ENCODE measurements at regions not wholly inside any gene's neighbourhood (a gene's known extent, or its start where the extent isn't known, plus 50 kb on each side); places are given as distances from the start of the nearest gene placed in this dataset.

- no peaks in the 10 kb centered on the region for H3K9me3 ChIP-seq (ENCODE audit: insufficient read depth, low read length, severe bottlenecking)
- H3K9ac ChIP-seq (ENCODE audit: low read depth, low read length) = no peak overlapping the region
- no peak for ATAC-seq (ENCODE audit: insufficient read depth, low read depth)
- no peaks in the 10 kb centered on the region for H3K4me1 ChIP-seq (ENCODE audit: insufficient read depth, low read length)
- no peak overlapping the region for H3K4me2 ChIP-seq (ENCODE audit: insufficient read depth, low read length)
- TF ChIP-seq EZH2 (IDR thresholded peaks at IDR 0.05; ENCODE audit: borderline replicate concordance, low read depth, low read length, severe bottlenecking) (no peak), CTCF (IDR thresholded peaks at IDR 0.05; ENCODE audit: borderline replicate concordance, extremely low read depth, low read length, poor library complexity, severe bottlenecking) (no peak)
- no peak overlapping the region for H3K4me3 ChIP-seq (ENCODE audit: low read depth in 1 of 2, low read length in 2 of 2)
- no peaks in the 10 kb centered on the region for H4K20me1 ChIP-seq (ENCODE audit: insufficient read depth, low read length)
- H3K27ac ChIP-seq (ENCODE audit: low read length) = no peak overlapping the region
- no peak overlapping the region for H2AFZ ChIP-seq (ENCODE audit: low read depth, low read length)
- no peaks in the 10 kb centered on the region for H3K79me2 ChIP-seq (ENCODE audit: insufficient read depth, low read length)
- no peaks in the 10 kb centered on the region for H3K27me3 ChIP-seq (ENCODE audit: insufficient read depth, low read length, poor library complexity)
- DNase-seq = no peak
- no peaks in the 10 kb centered on the region for H3K36me3 ChIP-seq (ENCODE audit: insufficient read depth, low read length)
Measured at GRCh38 chr18:30066288-30066687, 976.3 kb downstream of the DSC3 start.

GRCh38 chr18:30057398-30057797 lies 985.1 kb downstream of the DSC3 start:
- no peak overlapping the region for H3K4me3 ChIP-seq (ENCODE audit: low read depth in 1 of 2, low read length in 2 of 2)
- no peaks in the 10 kb centered on the region for H3K79me2 ChIP-seq (ENCODE audit: insufficient read depth, low read length)
- H3K4me2 ChIP-seq (ENCODE audit: insufficient read depth, low read length) = no peak overlapping the region
- no peak overlapping the region for H2AFZ ChIP-seq (ENCODE audit: low read depth, low read length)
- H3K36me3 ChIP-seq (ENCODE audit: insufficient read depth, low read length) = no peaks in the 10 kb centered on the region
- H3K4me1 ChIP-seq (ENCODE audit: insufficient read depth, low read length) = no peaks in the 10 kb centered on the region
- H3K27me3 ChIP-seq (ENCODE audit: insufficient read depth, low read length, poor library complexity) = no peaks in the 10 kb centered on the region
- TF ChIP-seq CTCF (IDR thresholded peaks at IDR 0.05; ENCODE audit: borderline replicate concordance, extremely low read depth, low read length, poor library complexity, severe bottlenecking) = no peak
- no peak for TF ChIP-seq EZH2 (IDR thresholded peaks at IDR 0.05; ENCODE audit: borderline replicate concordance, low read depth, low read length, severe bottlenecking)
- H3K9me3 ChIP-seq (ENCODE audit: insufficient read depth, low read length, severe bottlenecking) = no peaks in the 10 kb centered on the region
- DNase-seq = no peak
- no peak overlapping the region for H3K27ac ChIP-seq (ENCODE audit: low read length)
- no peak overlapping the region for H3K9ac ChIP-seq (ENCODE audit: low read depth, low read length)
- no peak for ATAC-seq (ENCODE audit: insufficient read depth, low read depth)
- H4K20me1 ChIP-seq (ENCODE audit: insufficient read depth, low read length) = no peaks in the 10 kb centered on the region

- ATAC-seq (ENCODE audit: insufficient read depth, low read depth) = no peak
- Histone ChIP-seq H3K9ac (ENCODE audit: low read depth, low read length) (no peak overlapping the region), H2AFZ (ENCODE audit: low read depth, low read length) (no peak overlapping the region), H3K4me2 (ENCODE audit: insufficient read depth, low read length) (no peak overlapping the region), H3K4me1 (ENCODE audit: insufficient read depth, low read length) (no peaks in the 10 kb centered on the region), H3K27me3 (ENCODE audit: insufficient read depth, low read length, poor library complexity) (no peaks in the 10 kb centered on the region), H3K79me2 (ENCODE audit: insufficient read depth, low read length) (no peaks in the 10 kb centered on the region), H4K20me1 (ENCODE audit: insufficient read depth, low read length) (no peaks in the 10 kb centered on the region), H3K27ac (ENCODE audit: low read length) (no peak overlapping the region), H3K36me3 (ENCODE audit: insufficient read depth, low read length) (no peaks in the 10 kb centered on the region), H3K4me3 (ENCODE audit: low read depth in 1 of 2, low read length in 2 of 2) (no peak overlapping the region), H3K9me3 (ENCODE audit: insufficient read depth, low read length, severe bottlenecking) (no peaks in the 10 kb centered on the region)
- TF ChIP-seq CTCF (IDR thresholded peaks at IDR 0.05; ENCODE audit: borderline replicate concordance, extremely low read depth, low read length, poor library complexity, severe bottlenecking) = no peak
- TF ChIP-seq EZH2 (IDR thresholded peaks at IDR 0.05; ENCODE audit: borderline replicate concordance, low read depth, low read length, severe bottlenecking) = no peak
- DNase-seq = no peak
Measured at GRCh38 chr18:30056528-30056927, 986.0 kb downstream of the DSC3 start.

- Histone ChIP-seq H3K9ac (ENCODE audit: low read depth, low read length) (no peak overlapping the region), H3K4me1 (ENCODE audit: insufficient read depth, low read length) (no peaks in the 10 kb centered on the region), H3K9me3 (ENCODE audit: insufficient read depth, low read length, severe bottlenecking) (no peaks in the 10 kb centered on the region), H3K27ac (ENCODE audit: low read length) (no peak overlapping the region), H3K4me3 (ENCODE audit: low read depth in 1 of 2, low read length in 2 of 2) (no peak overlapping the region), H3K36me3 (ENCODE audit: insufficient read depth, low read length) (no peaks in the 10 kb centered on the region), H3K4me2 (ENCODE audit: insufficient read depth, low read length) (no peak overlapping the region), H3K79me2 (ENCODE audit: insufficient read depth, low read length) (no peaks in the 10 kb centered on the region), H3K27me3 (ENCODE audit: insufficient read depth, low read length, poor library complexity) (no peaks in the 10 kb centered on the region), H2AFZ (ENCODE audit: low read depth, low read length) (no peak overlapping the region), H4K20me1 (ENCODE audit: insufficient read depth, low read length) (no peaks in the 10 kb centered on the region)
- TF ChIP-seq CTCF (IDR thresholded peaks at IDR 0.05; ENCODE audit: borderline replicate concordance, extremely low read depth, low read length, poor library complexity, severe bottlenecking) (no peak), EZH2 (IDR thresholded peaks at IDR 0.05; ENCODE audit: borderline replicate concordance, low read depth, low read length, severe bottlenecking) (no peak)
- no peak for ATAC-seq (ENCODE audit: insufficient read depth, low read depth)
- no peak for DNase-seq
Measured at GRCh38 chr18:30044496-30044895, 998.0 kb downstream of the DSC3 start.
